IMR-90 (cell line): ENCODE measurements at regions not wholly inside any gene's neighbourhood (a gene's known extent, or its start where the extent isn't known, plus 50 kb on each side); places are given as distances from the start of the nearest gene placed in this dataset.

Experiments used
- ATAC-seq: fragments of 200-7000 bp; cut with Tn5 transposase; 2 replicates; pipeline ENCODE4 v1.9.1; 2020; ENCODE audit warnings: low read depth, mild to moderate bottlenecking, moderate library complexity
- BruUV-seq: library from RNA; stranded (reverse); fragments of 400-500 nt; replicated peaks from 2 replicates; lab custom pipeline; 2021; lab: Mats Ljungman, UMichigan
- CTCF ChIA-PET: fragments of 300-600 bp; formaldehyde crosslinking; extraction: SDS; loops from one replicate; lab custom pipeline; 2021; ENCODE audit warnings: antibody characterized with exemption; lab: Yijun Ruan, JAX
- POLR2A ChIA-PET: fragments of 300-600 bp; sonication (Branson Sonifier 250); formaldehyde crosslinking; loops from one replicate; lab custom pipeline; 2022; ENCODE audit warnings: antibody characterized with exemption; ENCODE audit not compliant: unreplicated experiment; lab: Charles Lee
- DNase-seq: peaks from one replicate; pipeline ENCODE4 v3.0.0; 2013
- H2AFZ ChIP-seq: replicated peaks from 2 replicates; pipeline ENCODE3; 2013; ENCODE audit warnings: low read length, mild to moderate bottlenecking; ENCODE audit not compliant: poor library complexity
- H2AK5ac ChIP-seq: 2 replicates; pipeline ENCODE4 v1.6.1; 2013; ENCODE audit warnings: low read depth, low read length, inconsistent platforms
- H2AK9ac ChIP-seq: replicated peaks from 2 replicates; pipeline ENCODE3; 2013; ENCODE audit warnings: mild to moderate bottlenecking, low read depth, low read length, moderate library complexity; ENCODE audit not compliant: poor library complexity
- H2BK120ac ChIP-seq: 2 replicates; pipeline ENCODE4 v1.6.1; 2013; ENCODE audit warnings: low read depth, low read length, inconsistent platforms
- H2BK15ac ChIP-seq: 3 replicates; pipeline ENCODE4 v1.6.1; 2013; ENCODE audit warnings: low read depth, low read length, inconsistent platforms
- H2BK20ac ChIP-seq: 2 replicates; pipeline ENCODE4 v1.6.1; 2013; ENCODE audit warnings: low read depth, mild to moderate bottlenecking, inconsistent platforms, low read length, moderate library complexity
- H2BK5ac ChIP-seq: 2 replicates; pipeline ENCODE4 v1.6.1; 2013; ENCODE audit warnings: mild to moderate bottlenecking, low read depth, low read length, inconsistent platforms; ENCODE audit not compliant: poor library complexity, severe bottlenecking
- H3K14ac ChIP-seq: replicated peaks from 2 replicates; pipeline ENCODE4 v1.6.1; 2013; ENCODE audit warnings: low read depth, low read length, inconsistent platforms
- H3K18ac ChIP-seq: 2 replicates; pipeline ENCODE4 v1.6.1; 2013; ENCODE audit warnings: low read depth, low read length, control low read depth
- H3K23ac ChIP-seq: 2 replicates; pipeline ENCODE4 v1.6.1; 2013; ENCODE audit warnings: low read depth, low read length, inconsistent platforms
- H3K27ac ChIP-seq: 2 replicates; pipeline ENCODE4 v1.5.1; 2013; ENCODE audit warnings: mild to moderate bottlenecking, control low read depth, low read length; ENCODE audit not compliant: insufficient read depth
- H3K27me3 ChIP-seq: 2 replicates; pipeline ENCODE4 v1.6.1; 2013; ENCODE audit warnings: low read length; ENCODE audit not compliant: control insufficient read depth, insufficient read depth
- H3K36me3 ChIP-seq: 2 replicates; pipeline ENCODE4 v1.6.1; 2013; ENCODE audit warnings: low read length, mixed read lengths; ENCODE audit not compliant: control insufficient read depth, insufficient read depth
- H3K4ac ChIP-seq: 2 replicates; pipeline ENCODE4 v1.6.1; 2013; ENCODE audit warnings: low read depth, low read length, inconsistent platforms
- H3K4me1 ChIP-seq: 2 replicates; pipeline ENCODE4 v1.6.1; 2013; ENCODE audit warnings: low read length, mixed read lengths; ENCODE audit not compliant: control insufficient read depth, insufficient read depth
- H3K4me2 ChIP-seq: 2 replicates; pipeline ENCODE4 v1.6.1; 2013; ENCODE audit warnings: low read depth, mild to moderate bottlenecking, control low read depth, low read length, moderate library complexity
- H3K4me3 ChIP-seq: 2 replicates; pipeline ENCODE4 v1.5.1; 2013; ENCODE audit warnings: low read depth, mild to moderate bottlenecking, control low read depth, low read length, moderate library complexity; ENCODE audit not compliant: insufficient read depth
- H3K56ac ChIP-seq: 2 replicates; pipeline ENCODE4 v1.6.1; 2013; ENCODE audit warnings: low read length, inconsistent platforms; ENCODE audit not compliant: insufficient read depth; ENCODE audit errors: extremely low read depth
- H3K79me1 ChIP-seq, 2 experiments: 2 replicates each; pipeline ENCODE4 v1.6.1; 2013; ENCODE audit warnings: low read length in 2 of 2, inconsistent platforms in 1 of 2, low read depth in 1 of 2
- H3K9ac ChIP-seq: 2 replicates; pipeline ENCODE4 v1.6.1; 2013; ENCODE audit warnings: low read depth, low read length, control low read depth
- H3K9me1 ChIP-seq: 2 replicates; pipeline ENCODE4 v1.6.1; 2013; ENCODE audit warnings: low read length, inconsistent platforms; ENCODE audit not compliant: insufficient read depth
- H3K9me3 ChIP-seq: 2 replicates; pipeline ENCODE4 v1.6.1; 2013; ENCODE audit warnings: low read length; ENCODE audit not compliant: control insufficient read depth, insufficient read depth
- H4K20me1 ChIP-seq: 2 replicates; pipeline ENCODE4 v1.6.1; 2013; ENCODE audit warnings: low read length, inconsistent platforms; ENCODE audit not compliant: insufficient read depth
- H4K5ac ChIP-seq: 2 replicates; pipeline ENCODE4 v1.6.1; 2013; ENCODE audit warnings: mild to moderate bottlenecking, low read depth, low read length, control low read depth
- H4K8ac ChIP-seq, 2 experiments: 2 replicates each; pipeline ENCODE4 v1.6.1; 2013; ENCODE audit warnings: low read depth in 2 of 2, low read length in 2 of 2, control low read depth in 1 of 2, inconsistent platforms in 1 of 2
- H4K91ac ChIP-seq: 2 replicates; pipeline ENCODE4 v1.6.1; 2013; ENCODE audit warnings: low read depth, low read length, inconsistent platforms; ENCODE audit not compliant: insufficient read depth
- BHLHE40 ChIP-seq: fragments of 150-350 bp; IDR thresholded peaks from 2 replicates; pipeline ENCODE4 v1.6.1; 2016; ENCODE audit warnings: mild to moderate bottlenecking, low read depth, low read length
- CEBPB ChIP-seq: IDR thresholded peaks from 2 replicates; pipeline ENCODE4 v1.6.1; 2012; ENCODE audit warnings: low read depth, low read length, improper control_type of control experiment
- CHD1 ChIP-seq: IDR thresholded peaks from 2 replicates; pipeline ENCODE4 v1.6.1; 2012; ENCODE audit warnings: low read depth, low read length, improper control_type of control experiment
- CTCF ChIP-seq: conservative IDR thresholded peaks from 2 replicates; pipeline ENCODE4 v1.5.1; 2012; ENCODE audit warnings: mild to moderate bottlenecking, low read depth, low read length, improper control_type of control experiment
- ELK1 ChIP-seq: fragments of 150-350 bp; IDR thresholded peaks from 2 replicates; pipeline ENCODE4 v1.6.1; 2016; ENCODE audit warnings: low read depth, mild to moderate bottlenecking, low read length, moderate library complexity, borderline replicate concordance
- FOS ChIP-seq: fragments of 150-350 bp; IDR thresholded peaks from 2 replicates; pipeline ENCODE4 v1.6.1; 2016; ENCODE audit warnings: low read depth, low read length
- MAFK ChIP-seq: IDR thresholded peaks from 2 replicates; pipeline ENCODE4 v1.6.1; 2012; ENCODE audit warnings: low read depth, low read length, improper control_type of control experiment
- MAZ ChIP-seq: IDR thresholded peaks from 2 replicates; pipeline ENCODE4 v1.6.1; 2012; ENCODE audit warnings: low read depth, mild to moderate bottlenecking, low read length, improper control_type of control experiment, moderate library complexity, borderline replicate concordance
- MXI1 ChIP-seq: IDR thresholded peaks from 2 replicates; pipeline ENCODE4 v1.6.1; 2012; ENCODE audit warnings: low read depth, mild to moderate bottlenecking, low read length, moderate library complexity, borderline replicate concordance
- NFE2L2 ChIP-seq: fragments of 150-350 bp; IDR thresholded peaks from 2 replicates; pipeline ENCODE4 v1.6.1; 2016; ENCODE audit warnings: low read depth, mild to moderate bottlenecking, low read length
- POLR2A ChIP-seq: IDR thresholded peaks from 2 replicates; pipeline ENCODE4 v1.6.1; 2012; ENCODE audit warnings: mild to moderate bottlenecking, low read depth, low read length
- RAD21 ChIP-seq: IDR thresholded peaks from 2 replicates; pipeline ENCODE4 v1.6.1; 2012; ENCODE audit warnings: low read length, improper control_type of control experiment
- RCOR1 ChIP-seq: IDR thresholded peaks from 2 replicates; pipeline ENCODE4 v1.6.1; 2012; ENCODE audit warnings: mild to moderate bottlenecking, low read length, improper control_type of control experiment; ENCODE audit not compliant: insufficient replicate concordance
- SMC3 ChIP-seq: fragments of 150-350 bp; IDR thresholded peaks from 2 replicates; pipeline ENCODE4 v1.6.1; 2016; ENCODE audit warnings: low read depth, mild to moderate bottlenecking, antibody characterized with exemption, low read length, moderate library complexity
- USF2 ChIP-seq: fragments of 150-350 bp; IDR thresholded peaks from 2 replicates; pipeline ENCODE4 v1.6.1; 2017; ENCODE audit warnings: mild to moderate bottlenecking, antibody characterized with exemption, low read length, low read depth
- whole genome bisulfite sequencing, 2 experiments: methylation state at CpG; one replicate each; pipeline versions ENCODE4 v1.1.5 to v1.1.7; 2013; ENCODE audit warnings: missing lambda C conversion rate in 2 of 2; ENCODE audit not compliant: insufficient read length in 1 of 2; ENCODE audit errors: extremely low coverage in 2 of 2; 5-methylcytosine and 5-hydroxymethylcytosine counted together
- dilution Hi-C: fragments of 300-500 bp; cut with HindIII; formaldehyde crosslinking; loops from one replicate; pipeline ENCODE4 v1.14.3; 2018; ENCODE audit warnings: low sequenced_read_pairs; ENCODE audit not compliant: unreplicated experiment
- in situ Hi-C: fragments of 300-500 bp; cut with MboI; formaldehyde crosslinking; loops from 3 replicates; pipeline ENCODE4 v1.14.3; 2019; ENCODE audit warnings: low sequenced_read_pairs, inconsistent platforms, mixed read lengths
- intact Hi-C: fragments of 100-400 bp; cut with micrococcal nuclease; formaldehyde crosslinking; loops from 2 replicates; pipeline ENCODE4 v1.10.0; 2022

- no peak overlapping the region for H2AK5ac ChIP-seq
- H4K8ac ChIP-seq = no peak overlapping the region
- CTCF ChIA-PET = no interaction called here
- no CpG with 5 or more reads among the region's 6 CpGs for WGBS, 2 experiments
- ATAC-seq (no peak), DNase-seq (no peak)
- no peaks in the 10 kb centered on the region for H3K79me1 ChIP-seq
- H3K4ac ChIP-seq = no peak overlapping the region
- TF ChIP-seq MXI1 (no peak), RCOR1 (no peak), NFE2L2 (no peak), SMC3 (no peak), CHD1 (no peak), USF2 (no peak), POLR2A (no peak), CTCF (no peak), RAD21 (no peak), FOS (no peak), CEBPB (no peak), MAZ (no peak), ELK1 (no peak), BHLHE40 (no peak), MAFK (no peak)
- H4K5ac ChIP-seq = no peak overlapping the region
- no peak overlapping the region for H2BK120ac ChIP-seq
- no peak overlapping the region for H3K14ac ChIP-seq
- no peaks in the 10 kb centered on the region for H3K27me3 ChIP-seq
- no peak overlapping the region for H3K23ac ChIP-seq
- no peaks in the 10 kb centered on the region for H4K20me1 ChIP-seq
- no peak overlapping the region for H2BK20ac ChIP-seq
- H2AFZ ChIP-seq = no peak overlapping the region
- no peak overlapping the region for H3K56ac ChIP-seq
- no peaks in the 10 kb centered on the region for H3K9me1 ChIP-seq
- intact Hi-C loops = no loop called here
- dilution Hi-C loops = no loop called here
- H3K9me3 ChIP-seq = no peaks in the 10 kb centered on the region
- no peak overlapping the region for H2BK15ac ChIP-seq
- no peak overlapping the region for H2AK9ac ChIP-seq
- no TSS peak for BruUV-seq
- no peaks in the 10 kb centered on the region for H3K36me3 ChIP-seq
- no peak overlapping the region for H4K91ac ChIP-seq
- H2BK5ac ChIP-seq = no peak overlapping the region
- no peak overlapping the region for H3K18ac ChIP-seq
- H3K4me2 ChIP-seq = no peak overlapping the region
- POLR2A ChIA-PET = no interaction called here
- H3K9ac ChIP-seq = no peak overlapping the region
- in situ Hi-C loops = no loop called here
- H3K4me3 ChIP-seq = no peak overlapping the region
- no peak overlapping the region for H3K27ac ChIP-seq
- H3K4me1 ChIP-seq = no peaks in the 10 kb centered on the region
Measured at GRCh38 chr12:42908712-42909111, 319.2 kb upstream of the PRICKLE1 start.
